Breast epithelium (tissue), 4 donors: ENCODE measurements at regions not wholly inside any gene's neighbourhood (a gene's known extent, or its start where the extent isn't known, plus 50 kb on each side); places are given as distances from the start of the nearest gene placed in this dataset.

ENCODE experiments used
- DNase-seq, 2 donors: peaks; one replicate each; pipeline ENCODE4 v3.0.0-alpha.2; 2019; ENCODE audit warnings: low spot score in 2 of 2
- H3K27ac ChIP-seq, 2 donors: fragments of 200-600 bp; sonication (generic) in 1 of 2; one replicate each; pipeline ENCODE4 v1.5.1; 2016 to 2019; ENCODE audit warnings: mild to moderate bottlenecking in 1 of 2
- H3K27me3 ChIP-seq, 2 donors: fragments of 200-600 bp; sonication (generic) in 1 of 2; one replicate each; pipeline versions ENCODE4 v1.5.1 to v1.6.0; 2017 to 2019; ENCODE audit warnings: control low read depth in 1 of 2, mild to moderate bottlenecking in 1 of 2
- H3K36me3 ChIP-seq: fragments of 200-600 bp; one replicate; pipeline ENCODE4 v1.5.1; 2019
- H3K4me1 ChIP-seq, 2 donors: fragments of 200-600 bp; sonication (generic); one replicate each; pipeline ENCODE4 v1.5.1; 2016 to 2019; ENCODE audit warnings: control low read depth in 1 of 2
- H3K4me3 ChIP-seq, 3 donors: fragments of 200-600 bp; sonication (generic); 1 replicate in 2 of 3; 2 replicates in 1 of 3; pipeline ENCODE4 v1.5.1; 2016 to 2019; ENCODE audit warnings: mild to moderate bottlenecking in 3 of 3, moderate library complexity in 2 of 3
- H3K9me3 ChIP-seq, 2 donors: fragments of 200-600 bp; sonication (generic) in 1 of 2; one replicate each; pipeline ENCODE4 v1.5.1; 2016 to 2019; ENCODE audit warnings: control low read depth in 1 of 2
- CTCF ChIP-seq, 3 donors: fragments of 450-650 bp; IDR thresholded peaks; one replicate each; pipeline ENCODE4 v1.5.1; 2016 to 2017; ENCODE audit warnings: antibody characterized with exemption in 3 of 3, mild to moderate bottlenecking in 3 of 3, moderate library complexity in 3 of 3
- POLR2A ChIP-seq: fragments of 450-650 bp; IDR thresholded peaks from one replicate; pipeline ENCODE4 v1.6.1; 2016; ENCODE audit warnings: antibody characterized with exemption, mild to moderate bottlenecking, moderate library complexity
- POLR2AphosphoS5 ChIP-seq, 3 donors: sonication (generic); formaldehyde crosslinking; IDR thresholded peaks; one replicate each; pipeline ENCODE4 v1.6.1; 2017; ENCODE audit warnings: antibody characterized with exemption in 3 of 3
- intact Hi-C: fragments of 100-400 bp; cut with DNase I; formaldehyde crosslinking; loops from one replicate; pipeline ENCODE4 v1.15.1; 2023; ENCODE audit warnings: low total_unique reads

GRCh38 chr6:104312851-104313250 is 546.9 kb downstream of the HACE1 start:
- DNase-seq, result no peak
- intact Hi-C loops, result no loop called here
- no peak overlapping the region for H3K27ac ChIP-seq
- H3K27me3 ChIP-seq, result no peaks in the 10 kb centered on the region
- no peaks in the 10 kb centered on the region for H3K36me3 ChIP-seq
- TF ChIP-seq CTCF (IDR thresholded peaks at IDR 0.05), result no peak
- no peak for TF ChIP-seq POLR2A
- TF ChIP-seq POLR2AphosphoS5 (IDR thresholded peaks at IDR 0.05), result no peak
- no peak overlapping the region for H3K4me3 ChIP-seq
- no peaks in the 10 kb centered on the region for H3K4me1 ChIP-seq
- no peaks in the 10 kb centered on the region for H3K9me3 ChIP-seq

GRCh38 chr6:104306211-104306610 is 553.5 kb downstream of the HACE1 start:
- Histone ChIP-seq H3K27me3 (peaks cover 0 to 8% of the 10 kb centered on the region in 2 donors), H3K36me3 (no peaks in the 10 kb centered on the region), H3K27ac (no peak overlapping the region), H3K9me3 (no peaks in the 10 kb centered on the region), H3K4me1 (no peaks in the 10 kb centered on the region), H3K4me3 (no peak overlapping the region)
- intact Hi-C loops, result no loop called here
- no peak for DNase-seq
- TF ChIP-seq CTCF (IDR thresholded peaks at IDR 0.05) (no peak), POLR2AphosphoS5 (IDR thresholded peaks at IDR 0.05) (no peak), POLR2A (no peak)

DNA sequence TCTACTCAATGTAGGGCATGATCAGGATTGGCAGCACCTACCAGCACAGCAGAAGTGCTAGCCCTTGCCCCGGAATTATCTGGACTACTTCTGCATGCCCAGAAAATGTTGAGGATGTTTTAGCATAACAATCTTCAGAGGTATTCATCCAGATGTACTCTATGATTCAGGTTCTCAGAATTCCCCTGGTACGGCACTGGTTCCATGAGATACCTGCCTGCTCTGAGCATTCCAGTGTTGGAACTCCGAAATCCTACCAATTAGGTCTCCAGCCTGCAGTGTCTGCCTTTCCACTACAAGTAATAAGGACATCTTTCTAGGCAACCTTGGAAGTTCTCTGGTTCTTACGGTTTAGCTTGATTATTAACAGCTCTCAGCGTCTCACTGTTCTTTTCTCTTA is 554.5 kb downstream of the HACE1 start:
- no peaks in the 10 kb centered on the region for H3K9me3 ChIP-seq
- H3K36me3 ChIP-seq, result no peaks in the 10 kb centered on the region
- peaks cover 0 to 9% of the 10 kb centered on the region in 2 donors for H3K27me3 ChIP-seq
- intact Hi-C loops, result no loop called here
- no peak overlapping the region for H3K27ac ChIP-seq
- no peaks in the 10 kb centered on the region for H3K4me1 ChIP-seq
- H3K4me3 ChIP-seq, result no peak overlapping the region
- DNase-seq, result no peak
- TF ChIP-seq POLR2AphosphoS5 (IDR thresholded peaks at IDR 0.05) (no peak), POLR2A (no peak), CTCF (IDR thresholded peaks at IDR 0.05) (no peak)

- H3K9me3 ChIP-seq, result no peaks in the 10 kb centered on the region
- DNase-seq, result no peak
- no peak overlapping the region for H3K4me3 ChIP-seq
- H3K27ac ChIP-seq, result no peak overlapping the region
- H3K4me1 ChIP-seq, result no peaks in the 10 kb centered on the region
- intact Hi-C loops, result no loop called here
- H3K36me3 ChIP-seq, result no peaks in the 10 kb centered on the region
- peaks cover 0 to 13% of the 10 kb centered on the region in 2 donors for H3K27me3 ChIP-seq
- TF ChIP-seq POLR2A (no peak), CTCF (IDR thresholded peaks at IDR 0.05) (no peak), POLR2AphosphoS5 (IDR thresholded peaks at IDR 0.05) (no peak)
Observed at GRCh38 chr6:104301951-104302350, 557.8 kb downstream of the HACE1 start.

GRCh38 chr6:104286641-104287040 is 573.1 kb downstream of the HACE1 start:
- TF ChIP-seq POLR2A, result no peak
- no peak for TF ChIP-seq POLR2AphosphoS5 (IDR thresholded peaks at IDR 0.05)
- no peak for TF ChIP-seq CTCF (IDR thresholded peaks at IDR 0.05)

More at GRCh38 chr6:104286641-104287040, 573.1 kb downstream of the HACE1 start:
- Histone ChIP-seq H3K9me3 (no peaks in the 10 kb centered on the region), H3K27me3 (no peaks in the 10 kb centered on the region), H3K4me1 (no peaks in the 10 kb centered on the region), H3K4me3 (no peak overlapping the region), H3K27ac (no peak overlapping the region), H3K36me3 (no peaks in the 10 kb centered on the region)
- DNase-seq, result no peak
- intact Hi-C loops, result no loop called here
